HG02885 (cell line): ENCODE measurements at regions not wholly inside any gene's neighbourhood (a gene's known extent, or its start where the extent isn't known, plus 50 kb on each side); places are given as distances from the start of the nearest gene placed in this dataset.

Experiments
- ATAC-seq: cut with Tn5 transposase; IDR thresholded peaks from one replicate; pipeline ENCODE4 v1.9.1; 2021; ENCODE audit warnings: mild to moderate bottlenecking; ENCODE audit not compliant: unreplicated experiment, poor library complexity

DNA sequence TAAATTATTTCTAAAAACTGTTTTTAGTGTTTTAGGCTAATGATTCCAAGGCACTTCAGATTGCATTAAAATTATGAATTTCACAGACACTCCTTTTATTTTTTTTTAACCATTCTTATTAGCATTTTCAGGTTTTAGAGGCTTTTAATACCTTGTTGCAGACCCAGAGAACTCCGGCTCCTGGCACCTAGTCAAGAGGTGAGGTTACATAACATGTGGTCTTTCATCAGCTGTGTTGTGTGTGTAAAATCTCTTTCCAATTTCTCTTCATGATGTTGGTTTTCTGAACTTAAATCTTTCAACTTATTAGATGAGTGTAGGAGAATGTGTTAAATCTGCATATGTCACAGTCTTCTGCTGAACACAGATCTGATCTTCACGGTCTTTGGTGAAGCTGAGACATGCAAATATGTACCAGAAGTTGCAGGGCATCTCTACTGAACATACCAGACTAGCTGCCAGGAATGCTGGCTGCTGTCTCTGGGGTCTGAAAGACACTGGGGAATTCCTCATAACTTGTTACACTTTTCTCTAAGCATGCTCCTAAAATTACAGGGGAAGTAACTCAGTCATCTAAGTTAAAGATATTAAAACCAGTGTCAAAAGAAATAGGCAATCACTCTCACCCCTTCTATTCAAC is 1165.3 kb downstream of the EFNB2 start:
- ATAC-seq, result no peak

GRCh38 chr13:105368781-105369180 is 1166.7 kb downstream of the EFNB2 start:
- ATAC-seq, result no peak

DNA sequence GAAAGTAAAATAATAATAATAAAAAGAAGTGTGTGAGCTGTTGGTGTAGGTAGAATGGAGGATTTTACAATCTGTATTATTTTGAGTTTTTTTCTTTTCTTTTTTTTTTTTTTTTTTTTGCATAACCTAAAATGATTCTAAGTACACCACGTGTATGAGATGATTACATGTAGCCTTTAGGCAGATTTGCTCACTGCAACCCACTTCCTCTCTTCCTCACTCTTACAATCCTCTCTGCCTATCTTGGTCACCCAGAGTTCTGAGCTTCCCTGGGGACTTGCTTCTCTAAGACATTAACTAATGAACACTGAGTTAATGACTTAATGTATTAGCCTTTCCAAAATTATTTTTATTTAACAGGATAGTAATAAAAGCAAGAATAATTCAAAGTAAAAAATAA is 1169.6 kb downstream of the EFNB2 start:
- no peak for ATAC-seq

- ATAC-seq, result no peak
Observed at GRCh38 chr13:105365021-105365550, 1170.4 kb downstream of the EFNB2 start.

GRCh38 chr13:105364191-105364590 is 1171.3 kb downstream of the EFNB2 start:
- no peak for ATAC-seq

DNA sequence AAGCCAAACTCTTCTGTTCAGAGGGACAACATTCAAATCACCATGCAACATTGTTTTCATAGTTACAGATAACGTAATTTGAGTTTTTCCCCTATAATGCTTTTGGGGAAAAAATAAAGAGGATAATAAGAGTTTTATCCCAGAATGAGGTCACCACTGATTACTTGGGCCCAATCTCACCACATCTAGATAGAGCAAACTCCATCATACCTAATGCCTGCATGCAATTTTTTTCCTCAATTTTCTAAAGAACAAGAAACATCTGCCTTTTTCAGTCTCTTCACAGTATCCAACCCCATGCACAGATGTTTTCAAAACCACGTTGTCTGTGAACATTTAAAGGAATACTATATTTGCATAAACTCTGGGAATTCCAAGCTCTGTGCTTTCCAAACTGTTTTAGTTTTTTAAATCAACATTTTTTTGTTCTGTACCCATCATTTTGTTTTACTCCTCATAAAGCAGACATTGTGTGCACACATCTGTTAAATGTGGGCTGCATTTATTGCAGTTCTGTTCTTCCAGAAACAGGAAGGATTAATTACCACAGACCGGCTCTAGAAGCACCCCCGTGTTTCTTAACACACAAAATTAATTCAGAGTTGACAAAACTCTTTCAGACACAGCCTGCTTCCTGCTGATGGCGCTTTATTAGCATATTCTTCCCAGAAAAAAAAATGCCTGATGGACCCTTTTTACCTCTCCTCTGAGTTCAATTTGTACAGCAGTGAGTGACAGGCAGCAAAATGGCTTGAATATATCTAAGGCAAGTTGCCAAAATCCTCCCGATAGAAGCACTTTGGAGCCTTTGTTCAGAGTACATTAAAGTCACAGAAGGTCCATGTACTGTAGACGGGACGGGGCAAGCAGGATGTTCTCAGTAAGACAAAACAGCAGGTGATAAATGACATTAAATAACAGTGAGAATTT is 1171.9 kb downstream of the EFNB2 start:
- no peak for ATAC-seq

DNA sequence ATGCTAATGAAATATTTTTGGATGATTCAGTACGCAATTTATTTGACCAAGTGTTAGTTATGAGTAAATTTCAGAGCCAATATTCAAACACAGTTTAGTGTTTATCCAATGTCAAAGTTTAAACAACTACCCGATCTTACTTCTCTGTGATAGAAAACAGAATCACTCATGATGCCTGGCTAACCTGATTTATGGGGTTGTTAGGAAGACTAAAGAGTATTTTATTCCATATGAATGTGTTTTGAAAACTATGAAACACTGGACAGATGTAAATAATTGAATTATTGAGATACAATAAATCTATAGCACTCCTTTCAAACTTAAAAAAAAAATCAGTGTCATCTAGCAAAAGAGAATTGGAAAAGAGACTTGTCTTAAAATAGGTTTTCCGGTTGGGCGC is 1181.8 kb downstream of the EFNB2 start:
- ATAC-seq, result no peak

GRCh38 chr13:105349082-105349723 is 1186.3 kb downstream of the EFNB2 start:
- ATAC-seq, result no peak

GRCh38 chr13:105346141-105346775 is 1189.2 kb downstream of the EFNB2 start:
- ATAC-seq, result no peak

DNA sequence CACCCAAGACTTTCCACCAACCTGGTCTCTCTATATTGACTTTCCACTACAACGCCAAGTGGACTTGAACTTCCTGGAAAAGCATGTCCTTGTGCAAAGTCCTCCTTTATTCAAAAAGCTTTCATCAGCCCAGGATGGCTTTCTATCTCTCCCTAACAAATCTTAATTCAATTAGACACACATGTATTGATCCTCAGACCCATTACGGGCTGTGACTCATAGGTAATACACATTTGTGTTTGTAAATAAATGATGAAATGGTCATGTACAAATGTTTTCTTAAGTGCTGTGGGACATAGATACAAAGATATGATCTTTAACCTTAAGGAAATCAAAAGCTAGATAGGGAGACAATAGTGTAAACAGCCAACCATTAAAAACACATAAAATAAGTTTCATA is 1189.7 kb downstream of the EFNB2 start:
- no peak for ATAC-seq

- ATAC-seq, result no peak
Observed at GRCh38 chr13:105345131-105345530, 1190.3 kb downstream of the EFNB2 start.

GRCh38 chr13:105343134-105343806 is 1192.2 kb downstream of the EFNB2 start:
- ATAC-seq, result no peak

GRCh38 chr13:105342281-105342820 is 1193.1 kb downstream of the EFNB2 start:
- ATAC-seq, result no peak

DNA sequence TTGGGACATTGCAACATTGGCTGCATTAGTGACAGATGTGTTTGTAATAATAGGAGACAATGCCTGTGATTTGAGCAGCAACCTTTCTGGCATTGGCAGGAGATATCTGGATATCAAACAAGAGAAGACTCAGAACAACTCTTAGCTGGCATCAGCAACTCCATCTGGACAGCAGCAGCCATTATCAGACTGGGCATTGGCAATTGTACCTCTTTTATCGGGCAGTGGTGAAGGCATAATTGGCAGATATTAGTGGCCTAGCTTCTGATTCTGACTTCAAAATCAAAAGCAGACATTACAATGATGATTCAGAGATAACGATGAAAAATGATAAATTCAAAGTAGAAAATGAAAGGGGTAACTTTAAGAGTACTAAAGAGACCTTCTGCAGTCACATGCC is 1193.7 kb downstream of the EFNB2 start:
- ATAC-seq, result no peak

GRCh38 chr13:105341256-105341655 is 1194.2 kb downstream of the EFNB2 start:
- ATAC-seq, result no peak

GRCh38 chr13:105340061-105340606 is 1195.3 kb downstream of the EFNB2 start:
- no peak for ATAC-seq

DNA sequence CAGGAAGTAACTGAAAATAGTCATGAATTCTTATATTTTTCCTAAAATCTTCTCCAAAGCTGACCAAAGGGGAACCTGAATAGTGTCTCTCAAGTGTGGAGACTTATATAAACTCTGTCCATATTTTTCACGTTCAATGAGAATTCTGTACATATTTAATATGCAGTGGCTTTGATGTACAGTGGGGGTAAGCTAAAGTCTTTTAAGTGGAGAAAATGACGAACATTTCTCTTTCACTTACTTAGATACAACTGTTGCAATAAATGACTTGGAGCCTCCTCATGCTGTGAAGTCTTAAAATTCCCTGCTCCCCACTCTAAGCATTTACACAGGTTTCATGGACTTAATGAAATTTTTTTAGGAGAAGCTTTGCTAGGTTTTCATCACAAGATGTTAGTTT is 1196.7 kb downstream of the EFNB2 start:
- ATAC-seq, result no peak

DNA sequence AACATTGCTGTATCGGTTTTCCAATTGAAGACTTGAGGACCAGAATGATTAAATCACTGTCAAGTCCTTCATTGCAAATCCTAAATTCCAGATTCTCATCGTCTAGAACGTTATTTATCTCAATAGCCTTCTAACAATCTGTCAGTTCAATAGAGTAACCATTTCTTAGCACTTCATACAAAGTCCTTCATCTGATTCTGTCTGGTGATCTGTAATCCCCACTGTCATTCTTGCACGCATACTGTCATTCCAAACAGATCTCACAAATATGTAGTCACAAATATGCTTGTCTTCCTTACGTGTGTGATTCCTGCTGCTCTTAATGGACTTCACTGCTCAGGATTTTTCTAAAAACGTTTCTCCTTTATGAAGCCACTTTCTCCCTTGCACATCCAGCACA is 1197.5 kb downstream of the EFNB2 start:
- no peak for ATAC-seq
